Right cardiac atrium (tissue), 5 donors: ENCODE measurements at regions not wholly inside any gene's neighbourhood (a gene's known extent, or its start where the extent isn't known, plus 50 kb on each side); places are given as distances from the start of the nearest gene placed in this dataset.

Experiments
- ATAC-seq, 2 donors: fragments of 200-7000 bp; cut with Tn5 transposase; one replicate each; pipeline versions ENCODE4 v1.8.0 to v1.9.1; 2020; ENCODE audit warnings: moderate library complexity in 2 of 2, mild to moderate bottlenecking in 1 of 2
- DNase-seq, 3 donors: peaks; one replicate each; pipeline ENCODE4 v3.0.0-alpha.2; 2020
- H3K27ac ChIP-seq: one replicate; pipeline ENCODE4 v1.5.1; 2013; ENCODE audit warnings: mild to moderate bottlenecking, low read length, control low read depth, moderate library complexity
- H3K27me3 ChIP-seq: one replicate; pipeline ENCODE4 v1.6.1; 2013; ENCODE audit not compliant: control insufficient read depth, insufficient read depth
- H3K4me1 ChIP-seq: one replicate; pipeline ENCODE4 v1.6.1; 2013; ENCODE audit warnings: low read length; ENCODE audit not compliant: control insufficient read depth, insufficient read depth
- H3K4me3 ChIP-seq: one replicate; pipeline ENCODE4 v1.5.1; 2013; ENCODE audit warnings: low read length, control low read depth
- H3K9me3 ChIP-seq: one replicate; pipeline ENCODE4 v1.6.1; 2013; ENCODE audit warnings: low read length; ENCODE audit not compliant: control insufficient read depth
- WGBS: extraction: QIAGEN DNeasy Blood & Tissue Kit; methylation state at CpG from one replicate; pipeline ENCODE4 v1.1.7; 2013; 5-methylcytosine and 5-hydroxymethylcytosine counted together
- intact Hi-C, 4 donors: fragments of 100-400 bp; cut with DNase I; formaldehyde crosslinking; loops; one replicate each; pipeline versions ENCODE4 v1.11.0 to v1.14.0; 2022 to 2023
- donor health status: healthy with polysubstance abuse.
- donor health status: DM: no; HTN: yes; CAD: no.
- donor health status: DM: no; HTN: no; CAD: no.
- donor health status: DM: no; HTN: yes; CAD: no; lungs with severe emphysema.
- donor health status: DM: yes; HTN: yes; CAD: no.

DNA sequence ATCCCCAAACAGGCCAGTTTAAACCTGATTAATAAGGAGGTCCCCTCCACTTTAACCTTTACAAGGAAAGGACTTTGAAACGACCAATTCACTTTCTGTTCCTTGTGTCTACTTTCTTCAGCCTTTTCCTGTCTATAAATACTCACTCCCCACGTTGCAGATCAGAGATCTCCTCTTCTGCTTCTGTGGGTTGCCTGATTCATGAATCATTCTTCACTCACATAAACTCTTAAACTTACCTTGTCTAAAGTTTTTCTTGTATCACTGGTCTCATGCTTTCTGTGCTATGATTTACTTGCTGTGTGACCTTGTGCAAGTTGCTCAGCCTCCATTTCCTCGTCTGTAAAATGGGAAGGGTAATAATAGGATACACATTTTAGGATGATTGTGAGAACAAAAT lies 236.1 kb downstream of the QDPR start:
- Histone ChIP-seq H3K27ac (no peak overlapping the region), H3K4me3 (no peak overlapping the region), H3K9me3 (no peaks in the 10 kb centered on the region), H3K4me1 (no peaks in the 10 kb centered on the region), H3K27me3 (no peaks in the 10 kb centered on the region)
- 71% methylated on average over 3 of the region's 3 CpGs for WGBS
- no peak for ATAC-seq
- no peak for DNase-seq
- intact Hi-C loops = no loop called here

DNA sequence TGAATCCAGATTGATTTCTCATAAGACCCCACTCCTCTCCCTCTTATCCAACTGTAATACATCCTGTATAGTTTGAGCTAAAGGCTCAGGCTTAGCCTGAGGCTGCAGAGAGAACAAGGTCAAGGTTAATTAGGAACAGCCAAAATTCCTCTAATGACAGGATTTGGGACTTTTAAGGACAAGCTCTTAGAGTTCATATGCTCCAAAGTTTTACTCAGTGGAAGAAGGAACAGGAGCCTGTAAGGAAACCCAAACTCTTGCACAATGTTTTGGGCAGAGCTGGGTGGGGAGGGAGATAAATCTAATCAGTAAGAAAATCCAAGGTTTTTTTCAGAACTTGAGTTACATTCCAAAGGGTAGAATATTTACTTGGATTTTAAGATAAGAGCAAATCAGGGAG lies 238.8 kb downstream of the QDPR start:
- no peaks in the 10 kb centered on the region for H3K4me1 ChIP-seq
- intact Hi-C loops = no loop called here
- H3K27me3 ChIP-seq = no peaks in the 10 kb centered on the region
- DNase-seq = no peak
- no peaks in the 10 kb centered on the region for H3K9me3 ChIP-seq
- H3K27ac ChIP-seq = no peak overlapping the region
- H3K4me3 ChIP-seq = no peak overlapping the region
- ATAC-seq = peak in 1 of 2 donors; percentile 63

DNA sequence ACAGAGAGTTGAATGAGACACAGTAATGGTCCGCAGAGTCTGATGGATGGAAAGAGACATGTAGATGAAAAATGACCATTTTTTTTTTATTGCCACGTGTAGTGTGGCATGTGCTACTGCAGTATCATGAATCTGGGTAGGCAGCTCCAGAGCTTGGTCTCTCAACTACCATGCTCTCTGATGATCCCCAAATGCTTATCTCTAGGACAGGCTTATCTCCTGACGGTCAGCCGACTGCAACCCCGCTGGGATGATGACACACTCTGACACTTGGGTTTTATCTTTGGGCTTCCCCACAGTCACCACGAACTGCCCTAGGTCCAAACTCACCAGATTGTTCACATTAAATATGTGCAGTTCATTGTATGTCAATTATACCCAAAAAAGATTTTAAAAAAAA lies 239.7 kb downstream of the QDPR start:
- Histone ChIP-seq H3K27ac (no peak overlapping the region), H3K4me1 (no peaks in the 10 kb centered on the region), H3K9me3 (no peaks in the 10 kb centered on the region), H3K27me3 (no peaks in the 10 kb centered on the region), H3K4me3 (no peak overlapping the region)
- 50% methylated on average over 6 of the region's 6 CpGs for WGBS
- ATAC-seq (peak; percentile 29 to 32), DNase-seq (no peak)
- intact Hi-C loops = no loop called here

DNA sequence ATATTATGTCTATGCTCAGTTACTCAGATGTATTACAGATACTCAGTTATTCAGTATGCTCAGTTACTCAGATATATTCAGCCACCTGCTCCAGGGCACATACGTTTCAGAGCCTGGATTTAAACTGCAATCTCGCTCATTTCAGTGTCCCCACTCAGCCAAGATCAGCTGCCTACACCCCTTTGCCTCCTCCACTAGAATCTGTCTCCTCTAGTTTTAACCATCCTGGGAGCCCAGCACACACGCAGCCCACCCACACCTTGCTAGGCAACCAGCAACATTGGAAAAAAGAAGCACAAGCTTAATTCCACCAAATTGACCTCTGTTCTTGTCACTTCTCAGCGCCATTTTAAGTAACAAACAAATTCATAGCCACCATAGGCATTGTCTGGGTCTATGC lies 246.2 kb downstream of the QDPR start:
- 93% methylated on average over 4 of the region's 4 CpGs for WGBS
- intact Hi-C loops = no loop called here
- ATAC-seq (no peak), DNase-seq (no peak)
- H3K4me1 ChIP-seq = no peaks in the 10 kb centered on the region
- H3K9me3 ChIP-seq = no peaks in the 10 kb centered on the region
- no peak overlapping the region for H3K4me3 ChIP-seq
- H3K27me3 ChIP-seq = no peaks in the 10 kb centered on the region
- H3K27ac ChIP-seq = no peak overlapping the region

DNA sequence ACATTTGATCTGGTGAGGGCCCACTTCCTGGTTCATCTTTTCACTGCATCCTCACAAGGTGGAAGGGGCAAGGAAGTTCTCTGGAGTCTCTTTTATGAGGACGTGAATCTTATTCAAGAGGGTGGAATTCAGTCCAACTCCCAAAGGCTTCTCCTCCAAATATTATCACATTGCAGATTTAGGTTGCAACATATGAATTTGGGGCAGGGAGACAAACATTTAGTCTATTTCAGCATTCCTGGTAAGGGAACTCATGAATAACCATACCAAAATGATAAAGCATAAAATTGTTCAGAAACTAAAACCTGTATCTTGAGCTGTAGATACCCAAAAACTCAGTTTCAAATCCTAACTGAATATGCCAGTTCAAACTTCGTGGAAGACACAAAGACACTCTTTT lies 246.8 kb downstream of the QDPR start:
- 67% methylated on average over 2 of the region's 2 CpGs for WGBS
- Histone ChIP-seq H3K4me3 (no peak overlapping the region), H3K9me3 (no peaks in the 10 kb centered on the region), H3K27me3 (no peaks in the 10 kb centered on the region), H3K4me1 (no peaks in the 10 kb centered on the region), H3K27ac (no peak overlapping the region)
- DNase-seq = no peak
- intact Hi-C loops = no loop called here
- no peak for ATAC-seq

DNA sequence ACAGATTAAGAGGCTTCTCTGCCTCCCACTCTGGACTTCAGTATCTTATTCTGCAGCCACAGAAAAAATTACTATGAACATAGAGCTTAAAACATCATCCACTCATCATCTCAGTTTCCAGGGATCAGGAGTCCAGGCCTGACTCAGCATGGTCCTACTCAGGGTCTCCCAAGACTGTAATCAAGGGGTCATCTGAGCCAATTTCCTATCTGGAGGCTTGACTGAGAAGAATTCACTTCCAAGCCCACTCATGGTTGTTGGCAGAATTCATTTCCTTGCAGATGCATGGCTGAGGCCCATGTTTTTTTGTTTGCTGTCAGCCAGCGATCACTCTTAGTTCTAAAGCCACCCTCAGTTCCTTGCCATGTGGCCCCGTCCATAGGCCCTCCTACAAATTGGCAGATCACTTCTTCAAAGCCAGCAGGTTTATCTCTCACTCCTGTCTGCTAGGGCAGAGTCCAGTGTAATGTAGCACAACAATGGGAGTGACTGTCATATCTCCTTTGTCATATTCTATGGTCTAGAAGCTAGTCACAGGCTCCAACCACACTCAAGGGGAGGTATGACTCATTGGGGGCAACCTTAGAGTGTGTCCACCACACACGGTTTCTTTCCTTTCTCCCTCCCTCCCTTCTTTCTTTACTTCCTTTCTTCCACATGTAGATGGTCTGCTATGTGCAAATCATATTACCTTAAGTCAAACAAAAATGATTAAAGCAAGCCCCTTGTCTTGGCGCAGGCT lies 251.6 kb downstream of the QDPR start:
- H3K4me3 ChIP-seq = no peak overlapping the region
- intact Hi-C loops = no loop called here
- no peak overlapping the region for H3K27ac ChIP-seq
- H3K27me3 ChIP-seq = no peaks in the 10 kb centered on the region
- ATAC-seq = no peak
- H3K4me1 ChIP-seq = no peaks in the 10 kb centered on the region
- no peaks in the 10 kb centered on the region for H3K9me3 ChIP-seq
- no peak for DNase-seq
- WGBS = 86% methylated on average over 4 of the region's 4 CpGs

DNA sequence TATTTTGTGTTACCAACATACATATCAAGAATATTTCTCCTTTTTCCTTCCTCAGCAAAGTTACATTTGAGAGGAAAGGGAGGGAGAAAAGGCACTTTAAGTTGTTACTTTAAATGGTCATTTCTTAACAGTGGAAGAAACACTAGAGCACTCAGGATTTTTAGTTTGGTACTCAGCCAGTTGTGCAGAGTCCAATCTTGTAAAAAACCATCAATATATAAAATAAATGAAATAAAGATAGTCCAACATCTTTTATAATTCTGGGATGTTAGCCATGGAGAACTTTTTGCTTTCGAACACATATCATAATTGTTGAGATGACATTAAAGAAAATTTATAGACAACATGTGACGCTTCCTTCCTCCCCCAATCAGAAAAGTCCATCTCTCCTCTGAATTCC lies 253.8 kb downstream of the QDPR start:
- Histone ChIP-seq H3K4me1 (no peaks in the 10 kb centered on the region), H3K9me3 (no peaks in the 10 kb centered on the region), H3K27me3 (no peaks in the 10 kb centered on the region), H3K27ac (no peak overlapping the region), H3K4me3 (no peak overlapping the region)
- intact Hi-C loops = no loop called here
- DNase-seq = no peak
- 94% methylated on average over 2 of the region's 2 CpGs for WGBS
- no peak for ATAC-seq

DNA sequence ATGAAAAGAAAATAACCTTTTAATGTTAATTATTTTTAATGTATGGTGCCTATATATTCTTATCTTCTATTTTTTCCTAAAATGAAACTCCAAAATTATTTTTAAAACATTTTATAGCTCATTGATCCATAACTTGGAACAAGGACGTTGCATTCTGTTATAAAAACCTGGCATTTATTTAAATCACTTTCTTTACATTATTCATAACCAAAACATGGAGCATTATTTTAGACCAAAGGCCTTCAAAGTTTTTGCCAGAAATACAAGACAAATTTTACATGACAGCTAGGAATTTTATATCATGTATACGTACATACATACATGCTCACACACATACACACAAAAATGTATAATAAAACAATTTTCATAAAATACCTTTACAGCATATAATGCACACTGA lies 259.8 kb downstream of the QDPR start:
- DNase-seq (no peak), ATAC-seq (no peak)
- H3K27me3 ChIP-seq = no peaks in the 10 kb centered on the region
- WGBS = 92% methylated on average over 2 of the region's 2 CpGs
- peaks cover 1% of the 10 kb centered on the region for H3K4me1 ChIP-seq
- intact Hi-C loops = no loop called here
- no peak overlapping the region for H3K27ac ChIP-seq
- no peak overlapping the region for H3K4me3 ChIP-seq
- no peaks in the 10 kb centered on the region for H3K9me3 ChIP-seq

DNA sequence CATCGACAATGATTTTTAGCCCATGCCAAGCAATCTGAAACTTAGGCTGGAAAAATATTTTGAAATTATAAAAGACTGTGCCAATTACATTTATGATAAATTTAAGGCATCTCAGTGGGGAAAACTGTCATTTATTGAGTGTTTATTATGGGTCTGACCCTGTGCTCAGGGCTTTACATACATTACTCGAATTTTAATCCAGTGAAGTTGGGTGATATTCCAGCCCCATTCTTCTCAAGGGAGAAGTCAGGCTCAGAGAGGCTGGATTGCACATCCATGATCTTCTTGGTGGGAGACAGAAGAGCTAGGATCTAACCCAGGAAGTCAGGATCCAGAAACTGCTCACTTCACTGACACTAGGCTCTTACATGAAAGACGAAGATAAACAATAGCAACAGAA lies 260.8 kb downstream of the QDPR start:
- Histone ChIP-seq H3K4me3 (no peak overlapping the region), H3K27me3 (no peaks in the 10 kb centered on the region), H3K9me3 (no peaks in the 10 kb centered on the region), H3K4me1 (peaks cover 1% of the 10 kb centered on the region), H3K27ac (no peak overlapping the region)
- intact Hi-C loops = no loop called here
- ATAC-seq (no peak), DNase-seq (no peak)
- WGBS = 63% methylated on average over 3 of the region's 3 CpGs

DNA sequence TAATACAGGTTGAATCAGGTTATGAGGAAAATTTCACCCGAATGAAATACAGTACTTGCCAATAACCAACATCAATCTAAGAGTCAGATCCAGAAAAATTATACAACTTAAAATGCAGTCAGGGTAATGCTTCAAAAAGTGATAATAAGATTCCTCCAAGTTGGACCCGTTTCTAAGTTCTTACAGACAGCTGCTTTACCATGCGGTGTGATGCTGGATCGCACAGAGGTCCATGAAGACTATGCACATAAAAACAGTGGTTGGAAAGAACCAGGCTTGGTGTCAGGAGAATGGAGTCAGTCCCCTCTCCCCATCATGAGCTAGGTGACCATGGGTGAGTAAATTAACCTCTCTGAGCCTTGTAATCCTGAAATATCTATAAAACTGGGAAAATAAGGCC lies 261.3 kb downstream of the QDPR start:
- WGBS = 81% methylated on average over 4 of the region's 4 CpGs
- Histone ChIP-seq H3K27ac (no peak overlapping the region), H3K4me3 (no peak overlapping the region), H3K27me3 (no peaks in the 10 kb centered on the region), H3K4me1 (peaks cover 1% of the 10 kb centered on the region), H3K9me3 (no peaks in the 10 kb centered on the region)
- intact Hi-C loops = no loop called here
- ATAC-seq = no peak
- no peak for DNase-seq

DNA sequence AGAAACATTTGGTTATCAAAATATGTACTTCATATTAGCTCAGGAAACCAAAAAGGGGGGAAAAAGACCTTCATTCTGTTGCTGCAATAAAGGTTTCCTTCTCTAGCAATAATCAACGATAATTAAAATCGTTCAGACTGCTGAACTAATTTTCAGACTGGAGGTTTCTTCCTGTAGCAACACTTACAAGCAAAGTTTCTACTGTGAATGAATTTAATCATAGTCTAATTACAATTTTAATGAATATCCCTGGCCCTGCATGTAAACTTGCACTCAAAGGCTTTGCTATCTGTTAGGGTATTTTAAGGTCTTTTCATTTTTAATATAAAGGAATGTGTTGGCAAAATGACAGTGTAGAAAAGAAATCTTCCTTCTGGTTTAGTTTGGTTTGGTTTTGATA lies 265.2 kb downstream of the QDPR start:
- Histone ChIP-seq H3K27me3 (no peaks in the 10 kb centered on the region), H3K9me3 (no peaks in the 10 kb centered on the region), H3K27ac (no peak overlapping the region), H3K4me3 (no peak overlapping the region), H3K4me1 (peaks cover 1% of the 10 kb centered on the region)
- intact Hi-C loops = no loop called here
- DNase-seq (no peak), ATAC-seq (no peak)
- 64% methylated on average over 2 of the region's 2 CpGs for WGBS

DNA sequence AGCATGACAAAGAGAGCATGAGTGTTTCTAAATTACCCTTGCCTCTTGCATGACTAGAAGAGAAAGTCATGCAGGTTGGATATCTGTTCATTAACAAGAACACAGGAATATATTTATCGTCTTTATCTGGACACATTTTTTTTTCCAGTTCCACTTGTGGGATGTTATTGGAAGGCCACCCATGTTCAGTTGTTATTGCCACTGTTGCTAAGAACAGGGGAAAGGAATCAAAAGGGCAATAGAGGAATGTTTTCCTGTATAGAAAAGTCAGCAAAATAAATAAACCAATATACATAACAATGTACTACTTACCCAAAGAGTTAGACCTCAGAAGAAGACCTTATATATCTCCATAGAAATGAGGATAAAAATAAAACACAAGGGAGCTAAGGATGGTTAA lies 270.1 kb downstream of the QDPR start:
- Histone ChIP-seq H3K27ac (no peak overlapping the region), H3K4me1 (no peaks in the 10 kb centered on the region), H3K9me3 (no peaks in the 10 kb centered on the region), H3K4me3 (no peak overlapping the region), H3K27me3 (no peaks in the 10 kb centered on the region)
- intact Hi-C loops = no loop called here
- ATAC-seq (peak; percentile 26 to 41), DNase-seq (no peak)
- 18% methylated on average over 1 of the region's 1 CpG for WGBS
